ENCODE measurements at regions not wholly inside any gene's neighbourhood (a gene's known extent, or its start where the extent isn't known, plus 50 kb on each side); places are given as distances from the start of the nearest gene placed in this dataset.

DNA sequence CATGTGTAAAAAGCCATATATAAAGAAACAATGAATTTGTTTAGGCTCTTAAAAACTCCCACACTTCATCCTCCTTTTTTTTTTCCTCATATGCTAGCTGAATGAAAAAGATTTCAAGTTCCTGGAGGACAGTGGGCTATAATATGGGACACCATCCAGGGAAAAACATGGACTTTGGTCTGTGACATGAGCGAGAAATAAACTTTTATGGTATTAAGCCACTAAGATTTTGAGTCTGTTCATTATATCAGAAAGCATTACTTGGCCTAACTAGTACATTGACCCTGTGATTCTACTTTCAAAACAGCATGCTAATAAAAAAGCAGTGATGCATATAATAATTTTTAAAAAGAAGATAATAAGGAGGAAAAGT, 392.3 kb upstream of the CAMK1G start:
- Mint-ChIP-seq H3K4me1 (peaks cover 20% of the 10 kb centered on the region; the same call in 2 of the 3 replicates), H3K36me3 (ENCODE audit: low read depth) (peaks cover 21% of the 10 kb centered on the region), H3K27ac (no peak overlapping the region), H3K4me3 (no peak overlapping the region), H3K9me3 (peaks cover 22% of the 10 kb centered on the region), H3K27me3 (ENCODE audit: insufficient read depth, low read depth, poor library complexity) (peaks cover 2% of the 10 kb centered on the region)
- H3K4me1 ChIP-seq (ENCODE audit: insufficient read depth): peaks cover 26% of the 10 kb centered on the region
- H3K9me2 ChIP-seq (ENCODE audit: insufficient read depth): 0 out of 2 replicates have a peak, but pooled peaks cover 4% of the 10 kb centered on the region
- TF ChIP-seq, protein P1, sequence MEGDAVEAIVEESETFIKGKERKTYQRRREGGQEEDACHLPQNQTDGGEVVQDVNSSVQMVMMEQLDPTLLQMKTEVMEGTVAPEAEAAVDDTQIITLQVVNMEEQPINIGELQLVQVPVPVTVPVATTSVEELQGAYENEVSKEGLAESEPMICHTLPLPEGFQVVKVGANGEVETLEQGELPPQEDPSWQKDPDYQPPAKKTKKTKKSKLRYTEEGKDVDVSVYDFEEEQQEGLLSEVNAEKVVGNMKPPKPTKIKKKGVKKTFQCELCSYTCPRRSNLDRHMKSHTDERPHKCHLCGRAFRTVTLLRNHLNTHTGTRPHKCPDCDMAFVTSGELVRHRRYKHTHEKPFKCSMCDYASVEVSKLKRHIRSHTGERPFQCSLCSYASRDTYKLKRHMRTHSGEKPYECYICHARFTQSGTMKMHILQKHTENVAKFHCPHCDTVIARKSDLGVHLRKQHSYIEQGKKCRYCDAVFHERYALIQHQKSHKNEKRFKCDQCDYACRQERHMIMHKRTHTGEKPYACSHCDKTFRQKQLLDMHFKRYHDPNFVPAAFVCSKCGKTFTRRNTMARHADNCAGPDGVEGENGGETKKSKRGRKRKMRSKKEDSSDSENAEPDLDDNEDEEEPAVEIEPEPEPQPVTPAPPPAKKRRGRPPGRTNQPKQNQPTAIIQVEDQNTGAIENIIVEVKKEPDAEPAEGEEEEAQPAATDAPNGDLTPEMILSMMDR (conservative IDR thresholded peaks at IDR 0.05; ENCODE audit: low read depth in 2 of 2): no peak
- no peak for TF ChIP-seq EZH2 (IDR thresholded peaks at IDR 0.05; ENCODE audit: low read depth, unreplicated experiment)
- TF ChIP-seq, protein P2, sequence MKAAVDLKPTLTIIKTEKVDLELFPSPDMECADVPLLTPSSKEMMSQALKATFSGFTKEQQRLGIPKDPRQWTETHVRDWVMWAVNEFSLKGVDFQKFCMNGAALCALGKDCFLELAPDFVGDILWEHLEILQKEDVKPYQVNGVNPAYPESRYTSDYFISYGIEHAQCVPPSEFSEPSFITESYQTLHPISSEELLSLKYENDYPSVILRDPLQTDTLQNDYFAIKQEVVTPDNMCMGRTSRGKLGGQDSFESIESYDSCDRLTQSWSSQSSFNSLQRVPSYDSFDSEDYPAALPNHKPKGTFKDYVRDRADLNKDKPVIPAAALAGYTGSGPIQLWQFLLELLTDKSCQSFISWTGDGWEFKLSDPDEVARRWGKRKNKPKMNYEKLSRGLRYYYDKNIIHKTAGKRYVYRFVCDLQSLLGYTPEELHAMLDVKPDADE (IDR thresholded peaks at IDR 0.05): no peak
- no peak for TF ChIP-seq JUNB (IDR thresholded peaks at IDR 0.05; ENCODE audit: unreplicated experiment)
- no peak for TF ChIP-seq ZNF331 (CRISPR knock-in tag; IDR thresholded peaks at IDR 0.05; ENCODE audit: low read depth)
- no peak for TF ChIP-seq POLR2AphosphoS5 (IDR thresholded peaks at IDR 0.05; ENCODE audit: low read depth)
- no peak for TF ChIP-seq NANOG (IDR thresholded peaks at IDR 0.05; ENCODE audit: borderline replicate concordance)
- TF ChIP-seq EZH2phosphoT487 (IDR thresholded peaks at IDR 0.05; ENCODE audit: unreplicated experiment): no peak
- TF ChIP-seq STAT1 (IDR thresholded peaks at IDR 0.05; ENCODE audit: unreplicated experiment): no peak
- no peak for TF ChIP-seq CREB1 (CRISPR knock-in tag; IDR thresholded peaks at IDR 0.05; ENCODE audit: low read depth)
- TF ChIP-seq ZNF114 (CRISPR knock-in tag; IDR thresholded peaks at IDR 0.05): no peak
- no peak for TF ChIP-seq REST (IDR thresholded peaks at IDR 0.05; ENCODE audit: unreplicated experiment)
- no peak for TF ChIP-seq ZNF462 (CRISPR knock-in tag; IDR thresholded peaks at IDR 0.05)
- DNase-seq (ENCODE audit: low spot score) (no peak), ATAC-seq (no peak)
- no peaks in the 10 kb centered on the region for H3K79me2 ChIP-seq (replicated peaks; ENCODE audit: insufficient read depth)
- H3K4me2 ChIP-seq: no peak overlapping the region
- H3K27me3 ChIP-seq (ENCODE audit: insufficient read depth): no peaks in the 10 kb centered on the region
- H3K36me3 ChIP-seq (ENCODE audit: insufficient read depth): no peaks in the 10 kb centered on the region
- no peaks in the 10 kb centered on the region for H4K20me1 ChIP-seq (replicated peaks; ENCODE audit: insufficient read depth)
- no peaks in the 10 kb centered on the region for H3F3A ChIP-seq (replicated peaks; ENCODE audit: low read depth)
- no peak overlapping the region for H3K27ac ChIP-seq (ENCODE audit: low read depth)
- no peak overlapping the region for H2AFZ ChIP-seq
- H3K4me3 ChIP-seq: no peak overlapping the region

Data from GM23338 (cell line).